ENCODE measurements at regions not wholly inside any gene's neighbourhood (a gene's known extent, or its start where the extent isn't known, plus 50 kb on each side); places are given as distances from the start of the nearest gene placed in this dataset.

GRCh38 chr7:46011501-46011900, 90.4 kb upstream of the IGFBP3 start:
- TF ChIP-seq, protein P1, sequence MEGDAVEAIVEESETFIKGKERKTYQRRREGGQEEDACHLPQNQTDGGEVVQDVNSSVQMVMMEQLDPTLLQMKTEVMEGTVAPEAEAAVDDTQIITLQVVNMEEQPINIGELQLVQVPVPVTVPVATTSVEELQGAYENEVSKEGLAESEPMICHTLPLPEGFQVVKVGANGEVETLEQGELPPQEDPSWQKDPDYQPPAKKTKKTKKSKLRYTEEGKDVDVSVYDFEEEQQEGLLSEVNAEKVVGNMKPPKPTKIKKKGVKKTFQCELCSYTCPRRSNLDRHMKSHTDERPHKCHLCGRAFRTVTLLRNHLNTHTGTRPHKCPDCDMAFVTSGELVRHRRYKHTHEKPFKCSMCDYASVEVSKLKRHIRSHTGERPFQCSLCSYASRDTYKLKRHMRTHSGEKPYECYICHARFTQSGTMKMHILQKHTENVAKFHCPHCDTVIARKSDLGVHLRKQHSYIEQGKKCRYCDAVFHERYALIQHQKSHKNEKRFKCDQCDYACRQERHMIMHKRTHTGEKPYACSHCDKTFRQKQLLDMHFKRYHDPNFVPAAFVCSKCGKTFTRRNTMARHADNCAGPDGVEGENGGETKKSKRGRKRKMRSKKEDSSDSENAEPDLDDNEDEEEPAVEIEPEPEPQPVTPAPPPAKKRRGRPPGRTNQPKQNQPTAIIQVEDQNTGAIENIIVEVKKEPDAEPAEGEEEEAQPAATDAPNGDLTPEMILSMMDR (IDR thresholded peaks at IDR 0.05) = no peak
- no peak for TF ChIP-seq EZH2phosphoT487 (IDR thresholded peaks at IDR 0.05)
